Endothelial cell of umbilical vein (primary cell): ENCODE measurements at regions not wholly inside any gene's neighbourhood (a gene's known extent, or its start where the extent isn't known, plus 50 kb on each side); places are given as distances from the start of the nearest gene placed in this dataset.

Experiments
- EZH2 ChIP-seq: IDR thresholded peaks from 2 replicates; pipeline ENCODE4 v1.6.1; 2012; ENCODE audit warnings: borderline replicate concordance, low read depth, mild to moderate bottlenecking, moderate library complexity, low read length, inconsistent platforms; ENCODE audit not compliant: severe bottlenecking
- FOS ChIP-seq: IDR thresholded peaks from 2 replicates; pipeline ENCODE4 v1.6.1; 2011; ENCODE audit warnings: mild to moderate bottlenecking, low read length, moderate library complexity, borderline replicate concordance; ENCODE audit not compliant: insufficient read depth
- POLR2A ChIP-seq: IDR thresholded peaks from 2 replicates; pipeline ENCODE4 v1.6.1; 2012; ENCODE audit warnings: low read depth, mild to moderate bottlenecking, control low read depth, low read length
- POLR2AphosphoS5 ChIP-seq: IDR thresholded peaks from 2 replicates; pipeline ENCODE4 v1.6.1; 2012; ENCODE audit warnings: low read depth, mild to moderate bottlenecking, control low read depth, low read length, moderate library complexity; ENCODE audit not compliant: insufficient read depth
- TF ChIP-seq, protein P1 (sequence below), 2 donors: IDR thresholded peaks; 1 replicate in 1 of 2; 2 replicates in 1 of 2; pipeline ENCODE4 v1.5.1; 2011; ENCODE audit warnings: low read length in 2 of 2, mild to moderate bottlenecking in 2 of 2, moderate library complexity in 2 of 2, control low read depth in 1 of 2, inconsistent platforms in 1 of 2, low read depth in 1 of 2; ENCODE audit not compliant: insufficient read depth in 1 of 2; ENCODE audit errors: extremely low read depth in 1 of 2

DNA sequence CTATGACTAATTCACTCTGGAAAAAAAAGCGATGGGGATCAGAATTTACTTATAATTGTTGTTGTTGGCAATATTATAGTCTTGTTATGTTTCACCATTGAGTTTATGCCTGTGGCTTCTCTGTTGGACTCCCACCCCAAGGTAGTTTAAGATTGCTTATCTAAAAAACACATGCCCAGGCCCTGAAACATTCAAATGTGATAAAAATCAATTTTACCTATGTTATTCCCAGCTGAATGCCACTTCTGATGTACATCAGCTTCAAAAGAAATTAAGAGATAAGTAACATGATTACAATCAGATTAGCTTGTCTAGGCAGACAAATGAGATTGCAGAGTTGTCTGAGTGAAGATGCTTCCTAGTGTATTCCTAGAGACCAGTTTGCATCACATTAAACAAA is 484.7 kb downstream of the PCDH7 start:
- TF ChIP-seq POLR2AphosphoS5, result no peak
- TF ChIP-seq, protein P1, sequence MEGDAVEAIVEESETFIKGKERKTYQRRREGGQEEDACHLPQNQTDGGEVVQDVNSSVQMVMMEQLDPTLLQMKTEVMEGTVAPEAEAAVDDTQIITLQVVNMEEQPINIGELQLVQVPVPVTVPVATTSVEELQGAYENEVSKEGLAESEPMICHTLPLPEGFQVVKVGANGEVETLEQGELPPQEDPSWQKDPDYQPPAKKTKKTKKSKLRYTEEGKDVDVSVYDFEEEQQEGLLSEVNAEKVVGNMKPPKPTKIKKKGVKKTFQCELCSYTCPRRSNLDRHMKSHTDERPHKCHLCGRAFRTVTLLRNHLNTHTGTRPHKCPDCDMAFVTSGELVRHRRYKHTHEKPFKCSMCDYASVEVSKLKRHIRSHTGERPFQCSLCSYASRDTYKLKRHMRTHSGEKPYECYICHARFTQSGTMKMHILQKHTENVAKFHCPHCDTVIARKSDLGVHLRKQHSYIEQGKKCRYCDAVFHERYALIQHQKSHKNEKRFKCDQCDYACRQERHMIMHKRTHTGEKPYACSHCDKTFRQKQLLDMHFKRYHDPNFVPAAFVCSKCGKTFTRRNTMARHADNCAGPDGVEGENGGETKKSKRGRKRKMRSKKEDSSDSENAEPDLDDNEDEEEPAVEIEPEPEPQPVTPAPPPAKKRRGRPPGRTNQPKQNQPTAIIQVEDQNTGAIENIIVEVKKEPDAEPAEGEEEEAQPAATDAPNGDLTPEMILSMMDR (IDR thresholded peaks at IDR 0.05; ENCODE audit: extremely low read depth in 1 of 2, insufficient read depth in 1 of 2, low read depth in 1 of 2, low read length in 2 of 2), result no peak
- no peak for TF ChIP-seq POLR2A
- TF ChIP-seq EZH2, result no peak
- no peak for TF ChIP-seq FOS
